IPS DF 4.7 (cell line): ENCODE measurements at regions not wholly inside any gene's neighbourhood (a gene's known extent, or its start where the extent isn't known, plus 50 kb on each side); places are given as distances from the start of the nearest gene placed in this dataset.
"Not testable (repeated sequence)": the region's sequence is repeated elsewhere in the genome, so short reads cannot be mapped to it uniquely, and the experiment has no call there.

Experiments used
- DNase-seq: peaks from one replicate; pipeline ENCODE4 v3.0.0-alpha.2; 2013; ENCODE audit warnings: low spot score; ENCODE audit errors: extremely low read depth

DNA sequence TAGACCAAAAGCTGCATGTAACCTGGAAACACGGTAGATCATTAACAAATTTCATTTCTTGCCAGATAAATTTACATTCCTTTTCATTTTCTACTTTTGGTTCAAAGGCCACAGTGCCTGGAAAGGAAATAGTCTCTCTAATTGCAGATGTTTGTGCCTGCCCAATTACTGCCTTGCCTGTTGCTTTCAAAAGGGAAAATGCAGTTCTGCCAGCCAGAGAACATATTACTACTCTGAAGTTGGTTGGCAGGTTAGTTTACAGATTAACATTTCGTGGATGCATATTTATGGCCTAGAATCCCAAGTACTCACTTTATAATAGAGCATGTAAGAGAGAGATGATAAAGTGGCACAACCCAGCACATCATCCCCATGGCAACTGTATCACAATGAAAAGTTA, 124.3 kb upstream of the LRRC3B start:
- no peak for DNase-seq

- DNase-seq, result no peak
Observed at GRCh38 chr3:26505399-26505798, 117.2 kb upstream of the LRRC3B start.

- not testable (repeated sequence) for DNase-seq
Observed at GRCh38 chr3:26514445-26515029, 108.0 kb upstream of the LRRC3B start.

DNA sequence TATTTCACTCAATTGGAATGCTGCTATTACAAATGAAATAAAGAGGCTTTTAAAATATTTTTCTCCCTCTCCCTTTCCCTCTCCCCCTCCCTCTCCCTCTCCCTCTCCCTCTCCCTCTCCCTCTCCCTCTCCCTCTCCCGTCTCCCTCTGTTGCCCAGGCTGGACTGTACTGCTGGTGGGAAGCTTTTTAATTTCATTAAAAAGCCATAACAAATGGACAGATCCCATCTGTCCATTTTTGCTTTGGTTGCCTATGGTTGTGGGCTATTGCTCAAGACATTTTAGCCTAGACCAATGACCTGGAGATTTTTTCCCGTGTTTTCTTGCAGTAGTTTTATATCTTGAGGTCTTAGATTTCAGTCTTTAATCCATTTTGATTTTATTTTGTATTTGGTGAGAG, 107.2 kb upstream of the LRRC3B start:
- DNase-seq, result no peak

- DNase-seq, result no peak
Observed at GRCh38 chr3:26521261-26521660, 101.3 kb upstream of the LRRC3B start.

DNA sequence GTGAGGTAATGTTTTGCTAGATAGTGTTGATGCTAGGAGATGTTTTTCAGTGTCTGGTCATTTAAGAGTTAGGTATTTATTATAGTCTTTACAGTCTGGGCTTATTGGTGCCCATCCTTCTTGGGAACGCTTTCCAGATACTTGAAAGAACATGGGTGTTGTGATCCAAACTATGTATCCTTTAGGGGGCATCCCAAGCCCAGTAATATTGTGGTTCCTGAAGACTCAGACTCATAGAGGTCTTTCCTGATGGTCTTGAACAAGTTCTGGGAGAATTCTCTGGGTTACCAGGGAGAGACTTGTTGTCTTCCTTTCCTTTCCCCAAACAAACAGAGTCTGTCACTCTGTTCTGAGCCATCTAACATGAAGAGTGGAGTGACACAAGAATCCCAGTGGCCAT, 99.7 kb upstream of the LRRC3B start:
- no peak for DNase-seq

GRCh38 chr3:26525013-26525412, 97.6 kb upstream of the LRRC3B start:
- no peak for DNase-seq

DNA sequence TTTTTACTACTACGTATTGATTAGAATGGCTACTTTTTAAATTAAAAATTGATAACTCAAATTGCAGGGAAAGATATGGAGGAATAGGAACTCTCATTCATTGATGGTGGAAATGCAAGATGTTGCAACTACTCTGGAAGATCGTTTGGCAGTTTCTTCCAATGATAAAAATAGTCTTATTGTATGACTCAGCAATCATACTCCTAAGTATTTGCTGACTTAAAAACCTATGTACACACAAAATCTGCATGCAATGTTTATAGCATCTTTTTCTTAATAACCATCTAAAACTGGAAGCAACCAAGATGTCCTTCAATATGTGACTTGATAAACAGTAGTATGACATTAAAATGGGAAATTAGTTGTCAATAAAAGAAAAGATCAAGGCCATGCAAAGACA, 87.4 kb upstream of the LRRC3B start:
- DNase-seq, result no peak

DNA sequence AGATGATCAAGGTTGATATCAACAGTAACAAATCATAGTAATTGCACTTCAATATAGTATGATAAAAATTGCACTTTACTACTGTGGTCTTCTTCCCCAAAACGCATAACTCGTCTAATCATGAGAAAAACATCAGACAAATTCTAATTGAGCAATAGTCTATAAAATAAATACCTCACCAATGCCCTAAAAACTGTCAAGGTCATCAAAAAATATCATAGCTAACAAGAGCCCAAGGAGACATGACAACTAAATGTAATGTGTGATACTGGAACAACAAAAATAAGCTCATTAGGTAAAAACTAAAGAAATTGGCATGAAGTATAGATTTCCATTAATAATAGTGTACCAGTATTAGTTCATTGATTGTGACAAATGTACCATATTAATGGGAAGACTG, 85.6 kb upstream of the LRRC3B start:
- no peak for DNase-seq

DNA sequence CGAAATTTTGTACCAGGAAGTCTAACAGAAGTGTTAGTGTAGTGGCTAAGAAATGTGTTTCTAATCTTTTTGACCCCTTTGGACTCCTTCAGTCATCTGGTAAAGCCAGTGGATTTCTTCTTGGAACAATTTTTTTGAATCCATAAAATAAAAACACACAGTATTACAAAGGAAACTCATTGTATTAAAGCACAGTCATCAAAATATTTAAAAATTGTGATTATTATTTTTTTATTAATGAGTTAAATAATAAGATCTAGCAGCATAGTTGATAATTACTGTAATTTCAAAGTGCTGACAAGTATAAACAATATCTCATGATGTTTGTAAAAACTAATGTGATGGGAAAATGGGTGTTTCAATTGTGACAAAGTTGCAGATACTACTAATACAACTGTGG, 72.2 kb upstream of the LRRC3B start:
- no peak for DNase-seq

DNA sequence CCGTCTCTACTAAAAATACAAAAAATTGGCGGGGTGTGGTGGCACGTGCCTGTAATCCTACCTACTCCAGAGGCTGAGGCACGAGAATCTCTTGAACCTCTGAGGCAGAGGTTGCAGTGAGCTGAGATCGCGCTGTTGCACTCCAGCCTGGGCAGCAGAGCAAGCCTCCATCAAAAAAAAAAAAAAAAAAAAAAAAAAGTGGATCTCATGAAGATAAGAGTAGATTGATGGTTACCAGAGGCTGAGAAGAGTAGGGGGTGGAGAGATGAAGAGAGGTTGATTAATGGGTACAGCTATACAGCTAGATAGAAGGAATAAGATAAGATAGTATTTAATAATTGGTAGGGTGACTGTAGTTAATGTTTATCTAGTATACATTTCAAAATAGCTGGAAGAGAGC, 65.9 kb upstream of the LRRC3B start:
- no peak for DNase-seq

DNA sequence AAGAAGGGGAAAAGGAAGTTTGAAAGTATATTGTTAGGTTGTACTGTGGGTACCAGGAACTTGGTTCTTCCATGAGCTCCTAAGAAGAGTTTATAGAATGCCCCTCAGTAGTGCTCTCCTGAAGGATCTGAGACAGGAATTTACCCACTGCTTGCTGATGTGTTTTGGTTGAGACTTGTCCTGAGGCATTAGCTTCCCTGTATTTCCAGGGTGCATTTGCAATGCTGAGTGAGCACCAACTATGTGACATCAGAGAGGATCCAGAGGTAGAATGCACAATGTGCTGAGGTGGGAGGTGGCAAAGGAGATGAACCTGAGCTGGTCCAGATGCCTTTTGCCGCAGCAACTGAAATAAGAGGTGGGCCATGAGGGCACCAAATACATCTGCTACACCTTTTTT, 64.3 kb upstream of the LRRC3B start:
- no peak for DNase-seq

- DNase-seq, result no peak
Observed at GRCh38 chr3:26559227-26559626, 63.3 kb upstream of the LRRC3B start.

DNA sequence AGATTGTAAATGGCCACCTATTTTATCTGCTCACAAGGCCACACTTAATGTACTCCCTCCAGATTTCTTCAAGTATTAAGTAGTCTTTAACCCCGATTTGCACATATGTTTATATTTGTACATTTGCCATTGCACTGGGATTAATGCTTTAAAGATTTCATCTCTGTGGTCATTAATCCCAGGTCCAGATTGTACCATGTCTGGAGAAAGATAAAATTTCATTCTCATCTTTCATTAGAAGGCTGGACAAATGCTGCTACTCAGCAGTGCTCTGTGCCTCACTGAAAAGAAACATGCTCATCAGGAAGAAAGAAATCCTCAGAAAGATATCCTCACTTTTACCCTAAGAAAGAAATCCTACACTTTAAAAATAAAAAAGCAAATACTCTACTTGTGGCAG, 62.5 kb upstream of the LRRC3B start:
- DNase-seq, result no peak

GRCh38 chr3:26562021-26562768, 60.4 kb upstream of the LRRC3B start:
- DNase-seq, result no peak
